HCT116 (cell line): ENCODE measurements at regions not wholly inside any gene's neighbourhood (a gene's known extent, or its start where the extent isn't known, plus 50 kb on each side); places are given as distances from the start of the nearest gene placed in this dataset.

Source experiments
- ATAC-seq: fragments of 200-7000 bp; cut with Tn5 transposase; 2 replicates; pipeline ENCODE4 v1.9.1; 2020; ENCODE audit warnings: mild to moderate bottlenecking, moderate library complexity
- BruUV-seq: library from RNA; stranded (reverse); fragments of 400-500 nt; replicated peaks from 2 replicates; lab custom pipeline; 2021; lab: Mats Ljungman, UMichigan
- CTCF ChIA-PET: fragments of 300-600 bp; sonication (Branson Sonifier 250); formaldehyde crosslinking; loops from one replicate; lab custom pipeline; 2021; ENCODE audit warnings: antibody characterized with exemption; lab: Charles Lee
- POLR2A ChIA-PET: fragments of 300-600, 350-600 bp; sonication (Branson Sonifier 250); formaldehyde crosslinking; loops from one replicate; lab custom pipeline; 2021; ENCODE audit warnings: antibody characterized with exemption; lab: Charles Lee
- RAD21 ChIA-PET, 2 experiments: fragments of 300-600 bp; sonication (Branson Sonifier 250); formaldehyde crosslinking; loops; one replicate each; lab custom pipeline; 2023; ENCODE audit warnings: low total read pairs in 2 of 2; ENCODE audit not compliant: uncharacterized antibody in 2 of 2, unreplicated experiment in 2 of 2, low non-redundant PET in 1 of 2; lab: Charles Lee
- DNase-seq: peaks from one replicate; pipeline ENCODE4 v3.0.0-alpha.2; 2010; ENCODE audit warnings: low read depth, low spot score
- H2AFZ ChIP-seq: fragments of 200-600 bp; shearing (Covaris generic), sonication (generic); 2 replicates; pipeline ENCODE4 v1.6.1; 2017; ENCODE audit warnings: low read depth, mixed run types, mixed read lengths, antibody characterized with exemption, low read length; ENCODE audit not compliant: poor library complexity, severe bottlenecking
- H3K27ac ChIP-seq: 2 replicates; pipeline ENCODE4 v1.5.1; 2012; ENCODE audit warnings: low read depth, low read length
- H3K27me3 ChIP-seq: fragments of 200-600 bp; sonication (generic); 2 replicates; pipeline ENCODE4 v1.6.1; 2016; ENCODE audit warnings: mixed run types, low read length, mixed read lengths; ENCODE audit not compliant: insufficient read depth
- H3K36me3 ChIP-seq, 2 experiments: fragments of 200-500 bp in 1 of 2; fragments of 200-600 bp in 1 of 2; sonication (Bioruptor generic) in 1 of 2; sonication (generic) in 1 of 2; 2 replicates each; pipeline versions ENCODE4 v1.5.1 to v1.6.1; 2014 to 2016; ENCODE audit warnings: low read length in 2 of 2, inconsistent platforms in 1 of 2, mixed read lengths in 1 of 2, mixed run types in 1 of 2; ENCODE audit not compliant: insufficient read depth in 2 of 2, control insufficient read depth in 1 of 2
- H3K4me1 ChIP-seq, 2 experiments: fragments of 200-600 bp in 1 of 2; sonication (generic) in 1 of 2; 2 replicates each; pipeline versions ENCODE4 v1.5.1 to v1.6.1; 2012 to 2017; ENCODE audit warnings: low read length in 2 of 2, inconsistent platforms in 1 of 2, mild to moderate bottlenecking in 1 of 2, mixed read lengths in 1 of 2, mixed run types in 1 of 2, moderate library complexity in 1 of 2; ENCODE audit not compliant: insufficient read depth in 2 of 2, control insufficient read depth in 1 of 2
- H3K4me2 ChIP-seq: fragments of 200-600 bp; sonication (generic); 2 replicates; pipeline ENCODE4 v1.6.1; 2017; ENCODE audit warnings: mixed run types, low read length, mixed read lengths
- H3K4me3 ChIP-seq, 2 experiments: fragments of 200-600 bp in 1 of 2; sonication (generic) in 1 of 2; replicated peaks in 1 of 2; 2 replicates each; pipeline ENCODE4 v1.5.1; 2011 to 2016; ENCODE audit warnings: low read length in 2 of 2, control low read depth in 1 of 2, low read depth in 1 of 2, mild to moderate bottlenecking in 1 of 2, mixed read lengths in 1 of 2, mixed run types in 1 of 2
- H3K79me2 ChIP-seq: fragments of 200-600 bp; sonication (generic); 2 replicates; pipeline ENCODE4 v1.6.1; 2017; ENCODE audit warnings: mild to moderate bottlenecking, mixed run types, low read length, moderate library complexity, mixed read lengths; ENCODE audit not compliant: insufficient read depth
- H3K9ac ChIP-seq: fragments of 200-600 bp; sonication (generic); 2 replicates; pipeline ENCODE4 v1.6.1; 2016; ENCODE audit warnings: low read length, mixed read lengths
- H3K9me2 ChIP-seq: fragments of 200-600 bp; sonication (generic), shearing (Covaris generic); 2 replicates; pipeline ENCODE4 v1.6.1; 2017; ENCODE audit warnings: mixed run types, mild to moderate bottlenecking, moderate library complexity; ENCODE audit not compliant: insufficient read depth
- H3K9me3 ChIP-seq, 2 experiments: fragments of 200-500 bp in 1 of 2; fragments of 200-600 bp in 1 of 2; sonication (Bioruptor generic) in 1 of 2; sonication (generic) in 1 of 2; 2 replicates each; pipeline ENCODE4 v1.6.1; 2014 to 2017; ENCODE audit warnings: low read length in 2 of 2, mixed read lengths in 2 of 2, inconsistent platforms in 1 of 2, low read depth in 1 of 2, mild to moderate bottlenecking in 1 of 2, mixed run types in 1 of 2, moderate library complexity in 1 of 2; ENCODE audit not compliant: control insufficient read depth in 1 of 2, insufficient read depth in 1 of 2
- H4K20me1 ChIP-seq: fragments of 200-600 bp; sonication (generic), shearing (Covaris generic); 2 replicates; pipeline ENCODE4 v1.6.1; 2017; ENCODE audit warnings: mixed run types, mild to moderate bottlenecking, moderate library complexity; ENCODE audit not compliant: insufficient read depth
- CBX3 ChIP-seq: IDR thresholded peaks from 2 replicates; pipeline ENCODE4 v1.6.1; 2012; ENCODE audit warnings: low read depth
- CEBPB ChIP-seq: IDR thresholded peaks from 2 replicates; pipeline ENCODE4 v1.6.1; 2012; ENCODE audit warnings: low read depth
- EGR1 ChIP-seq: IDR thresholded peaks from 2 replicates; pipeline ENCODE4 v1.6.1; 2012; ENCODE audit warnings: low read depth
- ELF1 ChIP-seq: IDR thresholded peaks from 2 replicates; pipeline ENCODE4 v1.6.1; 2012; ENCODE audit warnings: low read depth, borderline replicate concordance
- EZH2phosphoT487 ChIP-seq: fragments of 200-600 bp; IDR thresholded peaks from 2 replicates; pipeline ENCODE4 v1.6.1; 2018; ENCODE audit warnings: antibody characterized with exemption, borderline replicate concordance
- FOSL1 ChIP-seq: IDR thresholded peaks from 2 replicates; pipeline ENCODE4 v1.6.1; 2012; ENCODE audit warnings: low read depth
- MAX ChIP-seq: IDR thresholded peaks from 2 replicates; pipeline ENCODE4 v1.6.1; 2012
- POLR2AphosphoS5 ChIP-seq: IDR thresholded peaks from 2 replicates; pipeline ENCODE4 v1.6.1; 2011; ENCODE audit warnings: mild to moderate bottlenecking, low read depth, low read length, moderate library complexity
- RAD21 ChIP-seq: IDR thresholded peaks from 2 replicates; pipeline ENCODE4 v1.6.1; 2012; ENCODE audit warnings: low read depth, mild to moderate bottlenecking
- SP1 ChIP-seq: IDR thresholded peaks from 2 replicates; pipeline ENCODE4 v1.6.1; 2012; ENCODE audit warnings: low read depth
- YY1 ChIP-seq: IDR thresholded peaks from 2 replicates; pipeline ENCODE4 v1.6.1; 2011; ENCODE audit warnings: low read length, low read depth, moderate library complexity, mild to moderate bottlenecking; ENCODE audit not compliant: insufficient replicate concordance; ENCODE audit errors: extremely low read depth
- ZFX ChIP-seq: fragments of 450-650 bp; IDR thresholded peaks from 2 replicates; pipeline ENCODE4 v1.6.1; 2017
- ZNF274 ChIP-seq: fragments of 200-500 bp; sonication (Bioruptor generic); IDR thresholded peaks from 2 replicates; pipeline ENCODE4 v1.6.1; 2014; ENCODE audit warnings: mild to moderate bottlenecking, low read depth, low read length, inconsistent platforms
- intact Hi-C: fragments of 100-400 bp; cut with micrococcal nuclease; formaldehyde crosslinking; loops from 2 replicates; pipeline ENCODE4 v1.10.0; 2022
- TF ChIP-seq, protein P1 (sequence below), 3 experiments: fragments of 200-600 bp in 1 of 3; sonication (generic) in 1 of 3; IDR thresholded peaks in 2 of 3; conservative IDR thresholded peaks in 1 of 3; 2 replicates each; pipeline ENCODE4 v1.5.1; 2012 to 2017; ENCODE audit warnings: low read depth in 2 of 3, low read length in 2 of 3, antibody characterized with exemption in 1 of 3, borderline replicate concordance in 1 of 3, control low read depth in 1 of 3, mild to moderate bottlenecking in 1 of 3, mixed read lengths in 1 of 3, mixed run types in 1 of 3, moderate library complexity in 1 of 3; ENCODE audit not compliant: insufficient read depth in 1 of 3
- TF ChIP-seq, protein P2 (sequence below): IDR thresholded peaks from 2 replicates; pipeline ENCODE4 v1.6.1; 2011; ENCODE audit warnings: mild to moderate bottlenecking, low read length, moderate library complexity; ENCODE audit not compliant: insufficient replicate concordance; ENCODE audit errors: extremely low read depth

GRCh38 chr21:32186804-32187203 lies 92.0 kb downstream of the MIS18A start:
- H3K79me2 ChIP-seq = no peaks in the 10 kb centered on the region
- no peak overlapping the region for H3K4me2 ChIP-seq
- no peak for DNase-seq
- intact Hi-C loops = no loop called here
- H3K4me1 ChIP-seq = no peaks in the 10 kb centered on the region
- no peaks in the 10 kb centered on the region for H3K9me3 ChIP-seq
- ChIA-PET CTCF (no interaction called here), RAD21 (no interaction called here), POLR2A (no interaction called here)
- H3K9ac ChIP-seq = no peak overlapping the region
- H3K36me3 ChIP-seq = no peaks in the 10 kb centered on the region; a peak in 1 of 4 replicates
- no TSS peak for BruUV-seq
- H4K20me1 ChIP-seq = no peaks in the 10 kb centered on the region
- no peak overlapping the region for H3K27ac ChIP-seq
- H2AFZ ChIP-seq = no peak overlapping the region
- TF ChIP-seq RAD21 = no peak
- TF ChIP-seq ZFX = no peak
- TF ChIP-seq ZNF274 = no peak
- TF ChIP-seq, protein P1, sequence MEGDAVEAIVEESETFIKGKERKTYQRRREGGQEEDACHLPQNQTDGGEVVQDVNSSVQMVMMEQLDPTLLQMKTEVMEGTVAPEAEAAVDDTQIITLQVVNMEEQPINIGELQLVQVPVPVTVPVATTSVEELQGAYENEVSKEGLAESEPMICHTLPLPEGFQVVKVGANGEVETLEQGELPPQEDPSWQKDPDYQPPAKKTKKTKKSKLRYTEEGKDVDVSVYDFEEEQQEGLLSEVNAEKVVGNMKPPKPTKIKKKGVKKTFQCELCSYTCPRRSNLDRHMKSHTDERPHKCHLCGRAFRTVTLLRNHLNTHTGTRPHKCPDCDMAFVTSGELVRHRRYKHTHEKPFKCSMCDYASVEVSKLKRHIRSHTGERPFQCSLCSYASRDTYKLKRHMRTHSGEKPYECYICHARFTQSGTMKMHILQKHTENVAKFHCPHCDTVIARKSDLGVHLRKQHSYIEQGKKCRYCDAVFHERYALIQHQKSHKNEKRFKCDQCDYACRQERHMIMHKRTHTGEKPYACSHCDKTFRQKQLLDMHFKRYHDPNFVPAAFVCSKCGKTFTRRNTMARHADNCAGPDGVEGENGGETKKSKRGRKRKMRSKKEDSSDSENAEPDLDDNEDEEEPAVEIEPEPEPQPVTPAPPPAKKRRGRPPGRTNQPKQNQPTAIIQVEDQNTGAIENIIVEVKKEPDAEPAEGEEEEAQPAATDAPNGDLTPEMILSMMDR (IDR thresholded peaks at IDR 0.05 in 2 of 3, conservative IDR thresholded peaks at IDR 0.05 in 1 of 3; ENCODE audit: borderline replicate concordance in 1 of 3, insufficient read depth in 1 of 3, low read depth in 2 of 3, low read length in 2 of 3) = no peak
- TF ChIP-seq FOSL1 = no peak
- no peak for TF ChIP-seq ELF1
- peaks cover 88% of the 10 kb centered on the region for H3K27me3 ChIP-seq
- no peak for ATAC-seq
- no peaks in the 10 kb centered on the region for H3K9me2 ChIP-seq
- no peak overlapping the region for H3K4me3 ChIP-seq

GRCh38 chr21:32185726-32186125 lies 93.1 kb downstream of the MIS18A start:
- intact Hi-C loops = no loop called here
- no peaks in the 10 kb centered on the region for H3K4me1 ChIP-seq
- TF ChIP-seq SP1 (no peak), EGR1 (no peak), MAX (no peak), EZH2phosphoT487 (no peak), YY1 (no peak), CBX3 (no peak), ZFX (no peak), CEBPB (no peak), POLR2AphosphoS5 (no peak)
- TF ChIP-seq, protein P2, sequence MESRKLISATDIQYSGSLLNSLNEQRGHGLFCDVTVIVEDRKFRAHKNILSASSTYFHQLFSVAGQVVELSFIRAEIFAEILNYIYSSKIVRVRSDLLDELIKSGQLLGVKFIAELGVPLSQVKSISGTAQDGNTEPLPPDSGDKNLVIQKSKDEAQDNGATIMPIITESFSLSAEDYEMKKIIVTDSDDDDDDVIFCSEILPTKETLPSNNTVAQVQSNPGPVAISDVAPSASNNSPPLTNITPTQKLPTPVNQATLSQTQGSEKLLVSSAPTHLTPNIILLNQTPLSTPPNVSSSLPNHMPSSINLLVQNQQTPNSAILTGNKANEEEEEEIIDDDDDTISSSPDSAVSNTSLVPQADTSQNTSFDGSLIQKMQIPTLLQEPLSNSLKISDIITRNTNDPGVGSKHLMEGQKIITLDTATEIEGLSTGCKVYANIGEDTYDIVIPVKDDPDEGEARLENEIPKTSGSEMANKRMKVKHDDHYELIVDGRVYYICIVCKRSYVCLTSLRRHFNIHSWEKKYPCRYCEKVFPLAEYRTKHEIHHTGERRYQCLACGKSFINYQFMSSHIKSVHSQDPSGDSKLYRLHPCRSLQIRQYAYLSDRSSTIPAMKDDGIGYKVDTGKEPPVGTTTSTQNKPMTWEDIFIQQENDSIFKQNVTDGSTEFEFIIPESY = no peak
- TF ChIP-seq, all 23 proteins: peak for 0
- no peak overlapping the region for H3K4me3 ChIP-seq
- RAD21 ChIA-PET = no interaction called here
- H3K36me3 ChIP-seq = no peaks in the 10 kb centered on the region; a peak in 1 of 4 replicates
- peaks cover 85% of the 10 kb centered on the region for H3K27me3 ChIP-seq
- no TSS peak for BruUV-seq
- CTCF ChIA-PET = no interaction called here
- DNase-seq (no peak), ATAC-seq (no peak)
- H3K9me3 ChIP-seq = no peaks in the 10 kb centered on the region
- POLR2A ChIA-PET = no interaction called here
- no peak overlapping the region for H3K4me2 ChIP-seq
- H3K27ac ChIP-seq = no peak overlapping the region
- no peak overlapping the region for H3K9ac ChIP-seq
- H2AFZ ChIP-seq = no peak overlapping the region
- H4K20me1 ChIP-seq = no peaks in the 10 kb centered on the region
- no peaks in the 10 kb centered on the region for H3K9me2 ChIP-seq
- no peaks in the 10 kb centered on the region for H3K79me2 ChIP-seq
